ENCODE measurements at regions not wholly inside any gene's neighbourhood (a gene's known extent, or its start where the extent isn't known, plus 50 kb on each side); places are given as distances from the start of the nearest gene placed in this dataset.

GRCh38 chr7:25552998-25553397 is 324.7 kb upstream of the NPVF start:
- ChIA-PET CTCF (no interaction called here), POLR2A (no interaction called here)
- ATAC-seq (ENCODE audit: low read depth): no peak
- no peak overlapping the region for H3K4me3 Mint-ChIP-seq
- no peaks in the 10 kb centered on the region for H3K4me1 Mint-ChIP-seq
- no peak for DNase-seq
- no peak overlapping the region for H3K27ac Mint-ChIP-seq
- H3K36me3 Mint-ChIP-seq (ENCODE audit: low read depth): no peaks in the 10 kb centered on the region
- TF ChIP-seq CTCF (IDR thresholded peaks at IDR 0.05): no peak
- intact Hi-C loops (cut with micrococcal nuclease): no loop called here
- peaks cover 14% of the 10 kb centered on the region for H3K27me3 Mint-ChIP-seq
- no peaks in the 10 kb centered on the region for H3K9me3 Mint-ChIP-seq

GRCh38 chr7:25553580-25554291 is 325.4 kb upstream of the NPVF start:
- no peaks in the 10 kb centered on the region for H3K36me3 Mint-ChIP-seq (ENCODE audit: low read depth)
- H3K27me3 Mint-ChIP-seq: peaks cover 13% of the 10 kb centered on the region
- intact Hi-C loops (cut with micrococcal nuclease): no loop called here
- H3K4me3 Mint-ChIP-seq: no peak overlapping the region
- ChIA-PET POLR2A (no interaction called here), CTCF (no interaction called here)
- no peak overlapping the region for H3K27ac Mint-ChIP-seq
- DNase-seq: no peak
- H3K4me1 Mint-ChIP-seq: no peaks in the 10 kb centered on the region
- ATAC-seq (ENCODE audit: low read depth): no peak
- no peak for TF ChIP-seq CTCF (IDR thresholded peaks at IDR 0.05)
- peaks cover 2% of the 10 kb centered on the region for H3K9me3 Mint-ChIP-seq

GRCh38 chr7:25557379-25557917 is 329.2 kb upstream of the NPVF start:
- intact Hi-C loops (cut with micrococcal nuclease): no loop called here
- no peak overlapping the region for H3K4me3 Mint-ChIP-seq
- ATAC-seq (ENCODE audit: low read depth) (no peak), DNase-seq (no peak)
- H3K36me3 Mint-ChIP-seq (ENCODE audit: low read depth): no peaks in the 10 kb centered on the region
- no peak for TF ChIP-seq CTCF (IDR thresholded peaks at IDR 0.05)
- H3K4me1 Mint-ChIP-seq: no peaks in the 10 kb centered on the region
- H3K27ac Mint-ChIP-seq: no peak overlapping the region
- ChIA-PET POLR2A (no interaction called here), CTCF (no interaction called here)
- H3K9me3 Mint-ChIP-seq: peaks cover 3% of the 10 kb centered on the region
- peaks cover 9% of the 10 kb centered on the region for H3K27me3 Mint-ChIP-seq

GRCh38 chr7:25557930-25558329 is 329.6 kb upstream of the NPVF start:
- H3K9me3 Mint-ChIP-seq: peaks cover 3% of the 10 kb centered on the region
- no peak overlapping the region for H3K4me3 Mint-ChIP-seq
- ATAC-seq (ENCODE audit: low read depth) (no peak), DNase-seq (no peak)
- H3K4me1 Mint-ChIP-seq: no peaks in the 10 kb centered on the region
- POLR2A ChIA-PET: no interaction called here
- intact Hi-C loops (cut with micrococcal nuclease): no loop called here
- no peaks in the 10 kb centered on the region for H3K36me3 Mint-ChIP-seq (ENCODE audit: low read depth)
- CTCF ChIA-PET: interaction anchor here (0.9 kb wide), 1 partner anchor 302 kb away, joined by 3 read pairs; no protein-coding TSS in a partner anchor
- no peak for TF ChIP-seq CTCF (IDR thresholded peaks at IDR 0.05)
- H3K27me3 Mint-ChIP-seq: peaks cover 9% of the 10 kb centered on the region
- H3K27ac Mint-ChIP-seq: no peak overlapping the region

- H3K9me3 Mint-ChIP-seq: peaks cover 3% of the 10 kb centered on the region
- intact Hi-C loops (cut with micrococcal nuclease): no loop called here
- peaks cover 9% of the 10 kb centered on the region for H3K27me3 Mint-ChIP-seq
- ATAC-seq (ENCODE audit: low read depth): no peak
- no peaks in the 10 kb centered on the region for H3K4me1 Mint-ChIP-seq
- no peak for TF ChIP-seq CTCF (IDR thresholded peaks at IDR 0.05)
- ChIA-PET POLR2A (no interaction called here), CTCF (interaction anchor here (0.9 kb wide), 1 partner anchor 303 kb away, joined by 3 read pairs; no protein-coding TSS in a partner anchor)
- H3K27ac Mint-ChIP-seq: no peak overlapping the region
- H3K4me3 Mint-ChIP-seq: no peak overlapping the region
- no peaks in the 10 kb centered on the region for H3K36me3 Mint-ChIP-seq (ENCODE audit: low read depth)
- no peak for DNase-seq
These were observed 330.3 kb upstream of the NPVF start for GRCh38 chr7:25558605-25559004.
